ENCODE measurements at regions not wholly inside any gene's neighbourhood (a gene's known extent, or its start where the extent isn't known, plus 50 kb on each side); places are given as distances from the start of the nearest gene placed in this dataset.

DNA sequence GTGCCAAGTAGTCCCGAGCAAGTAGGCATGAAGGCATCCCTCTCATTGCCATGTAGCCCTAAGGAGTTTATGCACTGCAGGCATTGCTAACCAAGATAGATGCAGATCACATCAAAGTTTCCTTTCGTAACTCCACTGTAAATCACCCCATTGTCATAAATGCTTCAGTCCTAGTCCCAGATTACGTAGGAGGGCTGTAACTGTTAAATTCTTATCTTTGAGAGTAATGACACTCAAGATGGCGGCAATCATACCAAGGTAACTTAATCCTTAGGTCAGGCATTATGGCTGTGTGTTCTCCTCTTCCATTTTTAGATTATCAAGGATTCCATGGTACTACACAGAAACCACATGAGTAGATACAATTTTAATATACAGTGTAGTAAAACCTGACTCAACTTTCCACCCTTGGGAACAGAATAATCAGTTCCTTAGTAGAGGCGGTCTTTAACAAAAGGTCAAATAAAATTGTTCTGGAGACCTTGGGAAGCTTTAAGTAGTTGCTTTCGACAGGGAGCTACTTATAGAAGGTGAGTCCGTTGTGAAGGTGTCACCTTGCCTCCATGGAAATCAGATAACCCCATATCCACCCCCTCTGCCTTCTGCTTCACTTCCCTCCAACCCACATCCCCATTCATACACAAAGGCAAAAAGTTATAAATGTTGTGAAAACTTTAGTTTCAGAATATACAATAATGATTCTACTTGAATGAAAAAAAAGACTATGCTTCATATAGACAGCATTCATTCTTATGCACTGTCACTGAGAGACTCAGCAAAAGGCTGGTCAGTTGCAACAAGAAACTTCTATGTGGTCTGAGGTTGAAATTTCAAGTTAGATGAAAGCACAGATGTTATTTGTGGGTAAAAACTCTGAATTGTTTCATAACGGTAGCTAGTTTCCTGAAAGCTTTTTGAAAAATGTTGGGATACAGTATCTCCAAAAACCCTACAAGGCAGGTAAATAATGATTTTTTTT lies 64.8 kb upstream of the GALNT5 start:
- H2AFZ ChIP-seq (ENCODE audit: low read length) = no peak overlapping the region
- no peaks in the 10 kb centered on the region for H3K9me2 ChIP-seq (ENCODE audit: low read depth, low read length)
- H3K27ac ChIP-seq (ENCODE audit: low read depth, low read length, poor library complexity, severe bottlenecking) = no peak overlapping the region
- H3K4me3 ChIP-seq (ENCODE audit: low read depth, low read length, poor library complexity, severe bottlenecking) = no peak overlapping the region
- H3K4me1 ChIP-seq (ENCODE audit: insufficient read depth, low read length, severe bottlenecking) = no peaks in the 10 kb centered on the region
- no peaks in the 10 kb centered on the region for H3K27me3 ChIP-seq (ENCODE audit: insufficient read depth, low read length)
- no peaks in the 10 kb centered on the region for H3K9me3 ChIP-seq (ENCODE audit: low read length)
- H3F3A ChIP-seq (ENCODE audit: insufficient read depth, low read length) = no peaks in the 10 kb centered on the region
- H3K4me2 ChIP-seq (ENCODE audit: low read length) = no peak overlapping the region
- H4K20me1 ChIP-seq (ENCODE audit: insufficient read depth, low read length) = no peaks in the 10 kb centered on the region
- no peaks in the 10 kb centered on the region for H3K36me3 ChIP-seq (ENCODE audit: insufficient read depth, low read length)
- TF ChIP-seq EZH2 (IDR thresholded peaks at IDR 0.05; ENCODE audit: borderline replicate concordance, low read length) = no peak
- TF ChIP-seq, protein P1, sequence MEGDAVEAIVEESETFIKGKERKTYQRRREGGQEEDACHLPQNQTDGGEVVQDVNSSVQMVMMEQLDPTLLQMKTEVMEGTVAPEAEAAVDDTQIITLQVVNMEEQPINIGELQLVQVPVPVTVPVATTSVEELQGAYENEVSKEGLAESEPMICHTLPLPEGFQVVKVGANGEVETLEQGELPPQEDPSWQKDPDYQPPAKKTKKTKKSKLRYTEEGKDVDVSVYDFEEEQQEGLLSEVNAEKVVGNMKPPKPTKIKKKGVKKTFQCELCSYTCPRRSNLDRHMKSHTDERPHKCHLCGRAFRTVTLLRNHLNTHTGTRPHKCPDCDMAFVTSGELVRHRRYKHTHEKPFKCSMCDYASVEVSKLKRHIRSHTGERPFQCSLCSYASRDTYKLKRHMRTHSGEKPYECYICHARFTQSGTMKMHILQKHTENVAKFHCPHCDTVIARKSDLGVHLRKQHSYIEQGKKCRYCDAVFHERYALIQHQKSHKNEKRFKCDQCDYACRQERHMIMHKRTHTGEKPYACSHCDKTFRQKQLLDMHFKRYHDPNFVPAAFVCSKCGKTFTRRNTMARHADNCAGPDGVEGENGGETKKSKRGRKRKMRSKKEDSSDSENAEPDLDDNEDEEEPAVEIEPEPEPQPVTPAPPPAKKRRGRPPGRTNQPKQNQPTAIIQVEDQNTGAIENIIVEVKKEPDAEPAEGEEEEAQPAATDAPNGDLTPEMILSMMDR (IDR thresholded peaks at IDR 0.05; ENCODE audit: low read length) = no peak
- no peak overlapping the region for H3K9ac ChIP-seq (ENCODE audit: low read length)
- no peaks in the 10 kb centered on the region for H3K79me2 ChIP-seq (ENCODE audit: insufficient read depth, low read length)

- no peak overlapping the region for H3K4me2 ChIP-seq (ENCODE audit: low read length)
- H3K9me2 ChIP-seq (ENCODE audit: low read depth, low read length) = no peaks in the 10 kb centered on the region
- H4K20me1 ChIP-seq (ENCODE audit: insufficient read depth, low read length) = no peaks in the 10 kb centered on the region
- H3F3A ChIP-seq (ENCODE audit: insufficient read depth, low read length) = no peaks in the 10 kb centered on the region
- no peak for TF ChIP-seq EZH2 (IDR thresholded peaks at IDR 0.05; ENCODE audit: borderline replicate concordance, low read length)
- H3K27ac ChIP-seq (ENCODE audit: low read depth, low read length, poor library complexity, severe bottlenecking) = no peak overlapping the region
- H2AFZ ChIP-seq (ENCODE audit: low read length) = no peak overlapping the region
- no peaks in the 10 kb centered on the region for H3K9me3 ChIP-seq (ENCODE audit: low read length)
- no peak overlapping the region for H3K9ac ChIP-seq (ENCODE audit: low read length)
- H3K79me2 ChIP-seq (ENCODE audit: insufficient read depth, low read length) = no peaks in the 10 kb centered on the region
- H3K4me1 ChIP-seq (ENCODE audit: insufficient read depth, low read length, severe bottlenecking) = no peaks in the 10 kb centered on the region
- no peaks in the 10 kb centered on the region for H3K36me3 ChIP-seq (ENCODE audit: insufficient read depth, low read length)
- H3K27me3 ChIP-seq (ENCODE audit: insufficient read depth, low read length) = no peaks in the 10 kb centered on the region
- H3K4me3 ChIP-seq (ENCODE audit: low read depth, low read length, poor library complexity, severe bottlenecking) = no peak overlapping the region
Measured at GRCh38 chr2:157193461-157193860, 64.0 kb upstream of the GALNT5 start.

- no peaks in the 10 kb centered on the region for H3K79me2 ChIP-seq (ENCODE audit: insufficient read depth, low read length)
- no peaks in the 10 kb centered on the region for H4K20me1 ChIP-seq (ENCODE audit: insufficient read depth, low read length)
- TF ChIP-seq, protein P1 (IDR thresholded peaks at IDR 0.05; ENCODE audit: low read length) = peak; percentile 66
- TF ChIP-seq EZH2 (IDR thresholded peaks at IDR 0.05; ENCODE audit: borderline replicate concordance, low read length) = no peak
- H3K36me3 ChIP-seq (ENCODE audit: insufficient read depth, low read length) = no peaks in the 10 kb centered on the region
- no peak overlapping the region for H3K9ac ChIP-seq (ENCODE audit: low read length)
- H2AFZ ChIP-seq (ENCODE audit: low read length) = no peak overlapping the region
- H3K9me3 ChIP-seq (ENCODE audit: low read length) = no peaks in the 10 kb centered on the region
- no peaks in the 10 kb centered on the region for H3F3A ChIP-seq (ENCODE audit: insufficient read depth, low read length)
- H3K4me2 ChIP-seq (ENCODE audit: low read length) = no peak overlapping the region
- H3K27me3 ChIP-seq (ENCODE audit: insufficient read depth, low read length) = no peaks in the 10 kb centered on the region
- no peaks in the 10 kb centered on the region for H3K4me1 ChIP-seq (ENCODE audit: insufficient read depth, low read length, severe bottlenecking)
- H3K9me2 ChIP-seq (ENCODE audit: low read depth, low read length) = no peaks in the 10 kb centered on the region
- H3K27ac ChIP-seq (ENCODE audit: low read depth, low read length, poor library complexity, severe bottlenecking) = no peak overlapping the region
- no peak overlapping the region for H3K4me3 ChIP-seq (ENCODE audit: low read depth, low read length, poor library complexity, severe bottlenecking)
Measured at GRCh38 chr2:157194097-157194688, 63.3 kb upstream of the GALNT5 start.

All from OCI-LY1 (cell line).